SU-DHL-6 (cell line): ENCODE measurements at regions not wholly inside any gene's neighbourhood (a gene's known extent, or its start where the extent isn't known, plus 50 kb on each side); places are given as distances from the start of the nearest gene placed in this dataset.

Experiments used
- H2AFZ ChIP-seq: fragments of 200-600 bp; sonication (generic); 2 replicates; pipeline ENCODE4 v1.6.1; 2014; ENCODE audit warnings: low read depth, mild to moderate bottlenecking, moderate library complexity, mixed read lengths, antibody characterized with exemption, low read length; ENCODE audit not compliant: severe bottlenecking
- H3F3A ChIP-seq: fragments of 200-600 bp; shearing (Covaris generic); 2 replicates; pipeline ENCODE4 v1.6.0; 2016; ENCODE audit warnings: antibody characterized with exemption, mild to moderate bottlenecking; ENCODE audit not compliant: insufficient read depth
- H3K27ac ChIP-seq: fragments of 200-600 bp; sonication (generic); 2 replicates; pipeline ENCODE4 v1.5.1; 2016; ENCODE audit warnings: low read depth, mild to moderate bottlenecking, low read length, moderate library complexity, mixed read lengths
- H3K27me3 ChIP-seq: fragments of 200-600 bp; sonication (generic), shearing (Covaris generic); 2 replicates; pipeline ENCODE4 v1.6.0; 2014; ENCODE audit warnings: mild to moderate bottlenecking, low read length
- H3K36me3 ChIP-seq: fragments of 200-600 bp; sonication (generic); 2 replicates; pipeline ENCODE4 v1.6.1; 2014; ENCODE audit warnings: mild to moderate bottlenecking, low read length, mixed read lengths
- H3K4me2 ChIP-seq: fragments of 300-600, 200-600 bp; shearing (Covaris generic), sonication (generic); 2 replicates; pipeline ENCODE4 v1.6.0; 2014; ENCODE audit warnings: low read length, low read depth, mild to moderate bottlenecking; ENCODE audit not compliant: poor library complexity, severe bottlenecking
- H3K4me3 ChIP-seq: fragments of 200-600 bp; sonication (generic); 2 replicates; pipeline ENCODE4 v1.5.1; 2014; ENCODE audit warnings: antibody characterized with exemption, low read length, mild to moderate bottlenecking, mixed read lengths; ENCODE audit not compliant: insufficient read depth, poor library complexity, severe bottlenecking
- H3K79me2 ChIP-seq: fragments of 200-600 bp; sonication (generic); 2 replicates; pipeline ENCODE4 v1.6.1; 2014; ENCODE audit warnings: mild to moderate bottlenecking, low read length, moderate library complexity; ENCODE audit not compliant: insufficient read depth
- H3K9ac ChIP-seq: fragments of 200-600 bp; sonication (generic); 2 replicates; pipeline ENCODE4 v1.7.0; 2014; ENCODE audit warnings: mild to moderate bottlenecking, low read length
- H3K9me2 ChIP-seq: fragments of 200-600 bp; sonication (generic); replicated peaks from 2 replicates; pipeline ENCODE4 v1.6.1; 2014; ENCODE audit warnings: low read length; ENCODE audit not compliant: insufficient read depth
- H3K9me3 ChIP-seq: fragments of 200-600 bp; sonication (generic); 2 replicates; pipeline ENCODE4 v1.6.1; 2014; ENCODE audit warnings: low read length, mixed read lengths; ENCODE audit not compliant: insufficient read depth
- H4K20me1 ChIP-seq: fragments of 200-600 bp; sonication (generic); 2 replicates; pipeline ENCODE4 v1.6.1; 2014; ENCODE audit warnings: low read depth, mild to moderate bottlenecking, antibody characterized with exemption, low read length, moderate library complexity, mixed read lengths
- EZH2phosphoT487 ChIP-seq: fragments of 200-600 bp; sonication (generic), shearing (Covaris generic); conservative IDR thresholded peaks from 2 replicates; pipeline ENCODE4 v1.6.1; 2018; ENCODE audit warnings: mild to moderate bottlenecking, antibody characterized with exemption, low read length, moderate library complexity, mixed read lengths
- TF ChIP-seq, protein P1 (sequence below): fragments of 200-600 bp; sonication (generic); IDR thresholded peaks from one replicate; pipeline ENCODE4 v1.5.1; 2017; ENCODE audit warnings: antibody characterized with exemption, mild to moderate bottlenecking, low read length, moderate library complexity; ENCODE audit not compliant: insufficient read depth, poor library complexity, severe bottlenecking

GRCh38 chr3:163722405-163722804, 1355.9 kb downstream of the SI start:
- Histone ChIP-seq H3K9ac (no peak overlapping the region), H3K27ac (no peak overlapping the region), H3F3A (no peaks in the 10 kb centered on the region), H3K36me3 (no peaks in the 10 kb centered on the region), H3K27me3 (no peaks in the 10 kb centered on the region), H3K79me2 (no peaks in the 10 kb centered on the region), H3K9me3 (no peaks in the 10 kb centered on the region), H3K9me2 (no peaks in the 10 kb centered on the region), H4K20me1 (no peaks in the 10 kb centered on the region), H2AFZ (no peak overlapping the region), H3K4me2 (no peak overlapping the region), H3K4me3 (no peak overlapping the region)
- TF ChIP-seq, protein P1, sequence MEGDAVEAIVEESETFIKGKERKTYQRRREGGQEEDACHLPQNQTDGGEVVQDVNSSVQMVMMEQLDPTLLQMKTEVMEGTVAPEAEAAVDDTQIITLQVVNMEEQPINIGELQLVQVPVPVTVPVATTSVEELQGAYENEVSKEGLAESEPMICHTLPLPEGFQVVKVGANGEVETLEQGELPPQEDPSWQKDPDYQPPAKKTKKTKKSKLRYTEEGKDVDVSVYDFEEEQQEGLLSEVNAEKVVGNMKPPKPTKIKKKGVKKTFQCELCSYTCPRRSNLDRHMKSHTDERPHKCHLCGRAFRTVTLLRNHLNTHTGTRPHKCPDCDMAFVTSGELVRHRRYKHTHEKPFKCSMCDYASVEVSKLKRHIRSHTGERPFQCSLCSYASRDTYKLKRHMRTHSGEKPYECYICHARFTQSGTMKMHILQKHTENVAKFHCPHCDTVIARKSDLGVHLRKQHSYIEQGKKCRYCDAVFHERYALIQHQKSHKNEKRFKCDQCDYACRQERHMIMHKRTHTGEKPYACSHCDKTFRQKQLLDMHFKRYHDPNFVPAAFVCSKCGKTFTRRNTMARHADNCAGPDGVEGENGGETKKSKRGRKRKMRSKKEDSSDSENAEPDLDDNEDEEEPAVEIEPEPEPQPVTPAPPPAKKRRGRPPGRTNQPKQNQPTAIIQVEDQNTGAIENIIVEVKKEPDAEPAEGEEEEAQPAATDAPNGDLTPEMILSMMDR: no peak
- TF ChIP-seq EZH2phosphoT487: no peak

DNA sequence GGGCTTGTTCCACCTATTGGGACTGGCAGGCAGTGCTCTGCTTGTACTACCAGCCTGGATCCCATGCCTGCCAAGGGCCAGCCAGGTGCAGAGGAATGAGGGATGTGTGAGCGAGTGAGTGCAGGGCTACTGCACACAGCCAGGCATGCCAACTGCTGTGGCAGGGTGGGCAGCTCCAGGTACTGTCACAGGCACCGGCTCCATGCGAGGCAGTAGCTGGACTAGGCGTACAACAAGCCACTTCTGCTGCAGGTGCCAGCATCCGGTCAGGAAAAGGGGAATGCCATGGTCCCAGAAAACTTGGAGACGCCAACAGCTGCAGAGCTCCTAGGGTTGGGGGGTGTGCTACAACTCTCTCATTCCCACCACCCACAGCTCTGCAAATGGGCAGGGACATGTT, 1356.7 kb downstream of the SI start:
- Histone ChIP-seq H3K79me2 (no peaks in the 10 kb centered on the region), H3K27ac (no peak overlapping the region), H3K9me2 (no peaks in the 10 kb centered on the region)

DNA sequence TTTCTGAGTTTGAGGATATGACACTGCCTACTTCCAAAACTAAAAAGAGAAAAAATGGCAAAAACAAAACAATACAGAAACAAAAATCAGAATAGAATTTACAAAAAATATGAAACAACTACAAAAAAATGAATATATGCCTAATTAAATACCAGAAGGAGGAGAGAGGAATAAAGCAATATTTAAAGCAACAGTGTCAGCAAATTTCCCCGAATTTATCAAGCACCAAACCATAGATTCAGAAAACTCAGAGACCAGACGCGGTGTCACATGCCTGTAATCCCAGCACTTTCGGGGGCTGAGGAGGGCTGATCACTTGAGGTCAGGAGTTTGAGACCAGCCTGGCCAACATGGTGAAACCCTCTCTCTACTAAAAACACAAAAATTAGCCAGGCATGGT, 1360.9 kb downstream of the SI start:
- TF ChIP-seq, protein P1: no peak
- TF ChIP-seq EZH2phosphoT487: no peak
- Histone ChIP-seq H3K79me2 (no peaks in the 10 kb centered on the region), H3K9me2 (no peaks in the 10 kb centered on the region), H4K20me1 (no peaks in the 10 kb centered on the region), H3K27ac (no peak overlapping the region), H3K36me3 (0 out of 2 replicates have a peak, but pooled peaks cover 4% of the 10 kb centered on the region), H3K27me3 (no peaks in the 10 kb centered on the region), H2AFZ (peak overlapping the region; percentile 38), H3K4me2 (no peak overlapping the region), H3K9ac (no peak overlapping the region), H3K4me3 (no peak overlapping the region), H3K9me3 (no peaks in the 10 kb centered on the region), H3F3A (no peaks in the 10 kb centered on the region)

More for the DNA sequence above, 1356.7 kb downstream of the SI start:
- Histone ChIP-seq H3F3A (no peaks in the 10 kb centered on the region), H3K9me3 (no peaks in the 10 kb centered on the region), H2AFZ (no peak overlapping the region), H4K20me1 (no peaks in the 10 kb centered on the region), H3K4me3 (no peak overlapping the region), H3K27me3 (no peaks in the 10 kb centered on the region), H3K9ac (no peak overlapping the region), H3K36me3 (no peaks in the 10 kb centered on the region), H3K4me2 (no peak overlapping the region)
- TF ChIP-seq, protein P1: no peak
- no peak for TF ChIP-seq EZH2phosphoT487
